Stimulated activated CD4-positive, alpha-beta T cell treated with anti-CD3 and anti-CD28 coated beads, Interleukin-4, amount 100 ng/mL, for 48 hours (primary cell): ENCODE measurements at regions not wholly inside any gene's neighbourhood (a gene's known extent, or its start where the extent isn't known, plus 50 kb on each side); places are given as distances from the start of the nearest gene placed in this dataset.

Experiments used
- DNase-seq, 2 donors: peaks; one replicate each; pipeline ENCODE4 v3.0.0-alpha.2; 2020; ENCODE audit warnings: low read depth in 2 of 2

- no peak for DNase-seq
Measured at GRCh38 chr17:17417718-17418181, 59.0 kb upstream of the MED9 start.

- DNase-seq: no peak
Measured at GRCh38 chr17:17419166-17419565, 57.6 kb upstream of the MED9 start.

GRCh38 chr17:17419631-17420030, 57.2 kb upstream of the MED9 start:
- DNase-seq: no peak

GRCh38 chr17:17420082-17420481, 56.7 kb upstream of the MED9 start:
- no peak for DNase-seq

- DNase-seq: no peak
Measured at GRCh38 chr17:17420561-17421269, 56.1 kb upstream of the MED9 start.

- no peak for DNase-seq
Measured at GRCh38 chr17:17421346-17422216, 55.2 kb upstream of the MED9 start.

- DNase-seq: no peak
Measured at GRCh38 chr17:17422217-17422610, 54.6 kb upstream of the MED9 start.

GRCh38 chr17:17422641-17423040, 54.2 kb upstream of the MED9 start:
- DNase-seq: no peak

GRCh38 chr17:17423656-17424055, 53.1 kb upstream of the MED9 start:
- no peak for DNase-seq

- DNase-seq: no peak
Measured at GRCh38 chr17:17424552-17424951, 52.2 kb upstream of the MED9 start.

GRCh38 chr17:17425005-17425404, 51.8 kb upstream of the MED9 start:
- DNase-seq: no peak

GRCh38 chr17:17425591-17425990, 51.2 kb upstream of the MED9 start:
- DNase-seq: no peak

- DNase-seq: no peak
Measured at GRCh38 chr17:17426184-17426583, 50.6 kb upstream of the MED9 start.
